Endothelial cell of umbilical vein (primary cell): ENCODE measurements at regions not wholly inside any gene's neighbourhood (a gene's known extent, or its start where the extent isn't known, plus 50 kb on each side); places are given as distances from the start of the nearest gene placed in this dataset.

Source experiments
- BruUV-seq: library from RNA; stranded (reverse); fragments of 400-500 nt; replicated peaks from 2 replicates; lab custom pipeline; 2021; lab: Mats Ljungman, UMichigan
- CTCF ChIA-PET: fragments of 300-600, 350-600 bp; sonication (Branson Sonifier 250); formaldehyde crosslinking; loops from one replicate; lab custom pipeline; 2021; ENCODE audit warnings: antibody characterized with exemption, inconsistent platforms; lab: Charles Lee
- POLR2A ChIA-PET: fragments of 300-600, 350-600 bp; sonication (Branson Sonifier 250); formaldehyde crosslinking; loops from one replicate; lab custom pipeline; 2021; ENCODE audit warnings: antibody characterized with exemption, inconsistent platforms; lab: Charles Lee
- DNase-seq: peaks from one replicate; pipeline ENCODE4 v3.0.0-alpha.2; 2011; ENCODE audit warnings: low read depth, low spot score
- FAIRE-seq: peaks from 2 replicates; lab custom pipeline; 2011; peaks lifted over from hg19 to GRCh38; lab: Jason Lieb, UNC
- H2AFZ ChIP-seq: 2 replicates; pipeline ENCODE4 v1.6.0; 2012; ENCODE audit warnings: low read depth, low read length, control low read depth, inconsistent platforms
- H3K27ac ChIP-seq: 2 replicates; pipeline ENCODE4 v1.5.1; 2011; ENCODE audit warnings: low read depth, mild to moderate bottlenecking, control low read depth, low read length, moderate library complexity; ENCODE audit not compliant: insufficient read depth
- H3K27me3 ChIP-seq, 2 experiments: 2 replicates each; pipeline versions ENCODE4 v1.6.0 to v1.6.1; 2011; ENCODE audit warnings: low read length in 2 of 2, mixed read lengths in 1 of 2; ENCODE audit not compliant: control insufficient read depth in 2 of 2, insufficient read depth in 2 of 2
- H3K36me3 ChIP-seq, 2 experiments: 2 replicates in 1 of 2; 3 replicates in 1 of 2; pipeline ENCODE4 v1.5.1; 2011; ENCODE audit warnings: low read length in 2 of 2, mild to moderate bottlenecking in 1 of 2, moderate library complexity in 1 of 2; ENCODE audit not compliant: control insufficient read depth in 2 of 2, insufficient read depth in 2 of 2; ENCODE audit errors: extremely low read depth in 1 of 2
- H3K4me1 ChIP-seq: 3 replicates; pipeline ENCODE4 v1.5.1; 2011; ENCODE audit warnings: mild to moderate bottlenecking, low read length; ENCODE audit not compliant: control insufficient read depth, insufficient read depth; ENCODE audit errors: extremely low read depth
- H3K4me2 ChIP-seq: 2 replicates; pipeline ENCODE4 v1.6.1; 2011; ENCODE audit warnings: low read length, control low read depth, mixed read lengths; ENCODE audit not compliant: insufficient read depth
- H3K4me3 ChIP-seq, 3 experiments: fragments of 200-600 bp in 1 of 3; sonication (generic), shearing (Covaris generic) in 1 of 3; replicated peaks in 1 of 3; 2 replicates each; pipeline ENCODE4 v1.5.1; 2011 to 2016; ENCODE audit warnings: control low read depth in 3 of 3, low read length in 3 of 3, mild to moderate bottlenecking in 2 of 3, inconsistent platforms in 1 of 3, low read depth in 1 of 3, moderate library complexity in 1 of 3; ENCODE audit not compliant: insufficient read depth in 1 of 3
- H3K79me2 ChIP-seq: 2 replicates; pipeline ENCODE4 v1.6.0; 2012; ENCODE audit warnings: low read length, inconsistent platforms; ENCODE audit not compliant: control insufficient read depth, insufficient read depth
- H3K9ac ChIP-seq: replicated peaks from 2 replicates; pipeline ENCODE3; 2011; ENCODE audit warnings: low read length, control low read depth; ENCODE audit not compliant: insufficient read depth; ENCODE audit errors: extremely low read depth
- H3K9me1 ChIP-seq: replicated peaks from 3 replicates; pipeline ENCODE4 v1.6.0; 2011; ENCODE audit warnings: mild to moderate bottlenecking, low read length; ENCODE audit not compliant: control insufficient read depth, insufficient read depth; ENCODE audit errors: extremely low read depth
- H3K9me3 ChIP-seq: replicated peaks from 2 replicates; pipeline ENCODE4 v1.5.1; 2012; ENCODE audit warnings: low read length, inconsistent platforms; ENCODE audit not compliant: control insufficient read depth, insufficient read depth
- H4K20me1 ChIP-seq: replicated peaks from 2 replicates; pipeline ENCODE3; 2011; ENCODE audit warnings: mild to moderate bottlenecking, low read length; ENCODE audit not compliant: control insufficient read depth, insufficient read depth; ENCODE audit errors: extremely low read depth
- CTCF ChIP-seq, 2 donors: IDR thresholded peaks; 1 replicate in 1 of 2; 2 replicates in 1 of 2; pipeline ENCODE4 v1.5.1; 2011; ENCODE audit warnings: low read length in 2 of 2, mild to moderate bottlenecking in 2 of 2, moderate library complexity in 2 of 2, control low read depth in 1 of 2, inconsistent platforms in 1 of 2, low read depth in 1 of 2; ENCODE audit not compliant: insufficient read depth in 1 of 2; ENCODE audit errors: extremely low read depth in 1 of 2
- EZH2 ChIP-seq: IDR thresholded peaks from 2 replicates; pipeline ENCODE4 v1.6.1; 2012; ENCODE audit warnings: borderline replicate concordance, low read depth, mild to moderate bottlenecking, moderate library complexity, low read length, inconsistent platforms; ENCODE audit not compliant: severe bottlenecking
- FOS ChIP-seq: IDR thresholded peaks from 2 replicates; pipeline ENCODE4 v1.6.1; 2011; ENCODE audit warnings: mild to moderate bottlenecking, low read length, moderate library complexity, borderline replicate concordance; ENCODE audit not compliant: insufficient read depth
- GATA2 ChIP-seq: IDR thresholded peaks from 2 replicates; pipeline ENCODE4 v1.7.0; 2011; ENCODE audit warnings: low read depth, mild to moderate bottlenecking, moderate library complexity, mixed read lengths, low read length; ENCODE audit not compliant: insufficient read length, insufficient read depth
- JUN ChIP-seq: IDR thresholded peaks from 2 replicates; pipeline ENCODE4 v1.6.1; 2011; ENCODE audit warnings: borderline replicate concordance, low read depth; ENCODE audit not compliant: insufficient read length, insufficient read depth
- MAX ChIP-seq: IDR thresholded peaks from 2 replicates; pipeline ENCODE4 v1.6.1; 2011; ENCODE audit not compliant: insufficient read depth, insufficient read length
- MYC ChIP-seq: IDR thresholded peaks from one replicate; pipeline ENCODE4 v1.6.1; 2011; ENCODE audit warnings: mild to moderate bottlenecking, low read depth, low read length
- POLR2A ChIP-seq: IDR thresholded peaks from 2 replicates; pipeline ENCODE4 v1.6.1; 2012; ENCODE audit warnings: low read depth, mild to moderate bottlenecking, control low read depth, low read length
- POLR2AphosphoS5 ChIP-seq: IDR thresholded peaks from 2 replicates; pipeline ENCODE4 v1.6.1; 2012; ENCODE audit warnings: low read depth, mild to moderate bottlenecking, control low read depth, low read length, moderate library complexity; ENCODE audit not compliant: insufficient read depth
- dilution Hi-C: fragments of 300-500 bp; cut with MboI; formaldehyde crosslinking; loops from one replicate; pipeline ENCODE4 v1.15.0; 2019; ENCODE audit warnings: low sequenced_read_pairs; ENCODE audit not compliant: extremely low pct_ligation_motif_present
- intact Hi-C: fragments of 100-400 bp; cut with micrococcal nuclease; formaldehyde crosslinking; loops from one replicate; pipeline ENCODE4 v1.10.0; 2022

GRCh38 chr16:85194307-85195270 is 82.3 kb upstream of the CIBAR2 start:
- no peak overlapping the region for H3K4me3 ChIP-seq
- no peaks in the 10 kb centered on the region for H3K79me2 ChIP-seq
- ChIA-PET POLR2A (no interaction called here), CTCF (interaction anchor here (0.7 kb wide), 1 partner anchor 80 kb away, joined by 3 read pairs; no protein-coding TSS in a partner anchor)
- H4K20me1 ChIP-seq: no peaks in the 10 kb centered on the region
- no peak overlapping the region for H3K27ac ChIP-seq
- dilution Hi-C loops: no loop called here
- H3K4me2 ChIP-seq: no peak overlapping the region
- no peaks in the 10 kb centered on the region for H3K36me3 ChIP-seq
- H2AFZ ChIP-seq: no peak overlapping the region
- DNase-seq (peak; percentile 13), FAIRE-seq (no peak)
- no peak overlapping the region for H3K9ac ChIP-seq
- BruUV-seq: no TSS peak
- no peaks in the 10 kb centered on the region for H3K9me1 ChIP-seq
- H3K4me1 ChIP-seq: no peaks in the 10 kb centered on the region
- no peaks in the 10 kb centered on the region for H3K27me3 ChIP-seq
- H3K9me3 ChIP-seq: no peaks in the 10 kb centered on the region
- no peak for TF ChIP-seq MAX
- TF ChIP-seq FOS: no peak
- TF ChIP-seq JUN: no peak
- no peak for TF ChIP-seq MYC
- no peak for TF ChIP-seq EZH2
- no peak for TF ChIP-seq GATA2
- no peak for TF ChIP-seq CTCF (IDR thresholded peaks at IDR 0.05; ENCODE audit: extremely low read depth in 1 of 2, insufficient read depth in 1 of 2, low read depth in 1 of 2, low read length in 2 of 2)
- TF ChIP-seq POLR2A: no peak
- no peak for TF ChIP-seq POLR2AphosphoS5
- intact Hi-C loops: no loop called here
